ENCODE measurements at regions not wholly inside any gene's neighbourhood (a gene's known extent, or its start where the extent isn't known, plus 50 kb on each side); places are given as distances from the start of the nearest gene placed in this dataset.

DNA sequence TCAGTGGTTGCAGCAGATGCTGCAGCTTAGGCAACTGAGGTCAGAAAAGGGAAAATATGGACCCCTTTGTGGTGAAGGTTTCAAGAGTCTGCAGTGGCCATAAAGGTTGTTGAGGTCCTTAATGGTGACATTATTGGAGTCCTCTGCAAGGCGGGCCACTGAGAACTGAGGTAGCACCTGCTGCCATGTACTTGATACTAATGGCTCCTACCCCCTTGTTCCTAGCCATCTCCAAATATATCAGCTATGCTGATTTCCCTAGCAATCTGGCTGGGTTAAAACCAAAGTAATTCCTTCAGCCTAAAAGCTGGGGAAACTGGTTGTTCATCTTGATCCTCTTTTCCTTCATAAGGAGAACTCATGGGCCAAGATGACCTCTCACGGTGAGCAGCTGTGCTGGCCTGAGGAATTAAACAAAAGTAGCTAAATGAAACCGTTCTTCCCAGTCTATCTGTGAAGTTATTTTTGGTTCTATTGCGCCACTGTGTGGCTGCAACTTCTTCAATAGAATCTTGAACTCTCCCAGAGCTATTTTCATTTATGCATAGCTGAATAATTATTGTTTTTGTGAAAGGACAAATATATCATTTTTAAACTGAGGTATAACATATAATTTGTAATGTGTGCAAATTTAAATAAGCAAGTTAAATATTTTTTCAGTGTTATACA, 76.1 kb upstream of the PLSCR4 start:
- TF ChIP-seq, protein P1, sequence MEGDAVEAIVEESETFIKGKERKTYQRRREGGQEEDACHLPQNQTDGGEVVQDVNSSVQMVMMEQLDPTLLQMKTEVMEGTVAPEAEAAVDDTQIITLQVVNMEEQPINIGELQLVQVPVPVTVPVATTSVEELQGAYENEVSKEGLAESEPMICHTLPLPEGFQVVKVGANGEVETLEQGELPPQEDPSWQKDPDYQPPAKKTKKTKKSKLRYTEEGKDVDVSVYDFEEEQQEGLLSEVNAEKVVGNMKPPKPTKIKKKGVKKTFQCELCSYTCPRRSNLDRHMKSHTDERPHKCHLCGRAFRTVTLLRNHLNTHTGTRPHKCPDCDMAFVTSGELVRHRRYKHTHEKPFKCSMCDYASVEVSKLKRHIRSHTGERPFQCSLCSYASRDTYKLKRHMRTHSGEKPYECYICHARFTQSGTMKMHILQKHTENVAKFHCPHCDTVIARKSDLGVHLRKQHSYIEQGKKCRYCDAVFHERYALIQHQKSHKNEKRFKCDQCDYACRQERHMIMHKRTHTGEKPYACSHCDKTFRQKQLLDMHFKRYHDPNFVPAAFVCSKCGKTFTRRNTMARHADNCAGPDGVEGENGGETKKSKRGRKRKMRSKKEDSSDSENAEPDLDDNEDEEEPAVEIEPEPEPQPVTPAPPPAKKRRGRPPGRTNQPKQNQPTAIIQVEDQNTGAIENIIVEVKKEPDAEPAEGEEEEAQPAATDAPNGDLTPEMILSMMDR (conservative IDR thresholded peaks at IDR 0.05; ENCODE audit: low read depth, low read length): peak; percentile 91
- TF ChIP-seq EZH2phosphoT487 (IDR thresholded peaks at IDR 0.05; ENCODE audit: borderline replicate concordance, low read length): no peak

Measured in PC-3 (cell line).